H9 (cell line): ENCODE measurements at regions not wholly inside any gene's neighbourhood (a gene's known extent, or its start where the extent isn't known, plus 50 kb on each side); places are given as distances from the start of the nearest gene placed in this dataset.

Source experiments
- DNase-seq: peaks from one replicate; pipeline ENCODE4 v3.0.0-alpha.2; 2017
- H2AFZ ChIP-seq: one replicate; pipeline ENCODE4 v1.6.1; 2013; ENCODE audit warnings: mild to moderate bottlenecking, low read length, control low read depth, moderate library complexity
- H2AK5ac ChIP-seq: 2 replicates; pipeline ENCODE4 v1.6.1; 2013; ENCODE audit warnings: low read length, control low read depth, mixed read lengths; ENCODE audit not compliant: insufficient read length
- H2BK120ac ChIP-seq: one replicate; pipeline ENCODE4 v1.6.1; 2013; ENCODE audit warnings: low read depth, mild to moderate bottlenecking, low read length, control low read depth, inconsistent platforms; ENCODE audit not compliant: poor library complexity, severe bottlenecking
- H2BK12ac ChIP-seq: 2 replicates; pipeline ENCODE4 v1.6.1; 2013; ENCODE audit warnings: low read length, control low read depth, mixed read lengths, low read depth; ENCODE audit not compliant: insufficient read length
- H2BK15ac ChIP-seq: 2 replicates; pipeline ENCODE4 v1.6.1; 2013; ENCODE audit warnings: low read depth, low read length, control low read depth
- H2BK20ac ChIP-seq: one replicate; pipeline ENCODE4 v1.6.1; 2013; ENCODE audit warnings: low read depth, mild to moderate bottlenecking, low read length, control low read depth, inconsistent platforms; ENCODE audit not compliant: poor library complexity, severe bottlenecking
- H2BK5ac ChIP-seq: 2 replicates; pipeline ENCODE4 v1.6.1; 2013; ENCODE audit warnings: low read length, control low read depth, mixed read lengths; ENCODE audit not compliant: insufficient read length
- H3K14ac ChIP-seq: 2 replicates; pipeline ENCODE4 v1.6.1; 2013; ENCODE audit warnings: low read length, control low read depth; ENCODE audit not compliant: insufficient read depth
- H3K18ac ChIP-seq: 2 replicates; pipeline ENCODE4 v1.6.1; 2013; ENCODE audit warnings: low read depth, mild to moderate bottlenecking, mixed read lengths, low read length, control low read depth; ENCODE audit not compliant: insufficient read length
- H3K23ac ChIP-seq: 2 replicates; pipeline ENCODE4 v1.6.1; 2013; ENCODE audit warnings: low read length, control low read depth, mixed read lengths, low read depth; ENCODE audit not compliant: insufficient read length
- H3K23me2 ChIP-seq: 2 replicates; pipeline ENCODE4 v1.6.1; 2013; ENCODE audit warnings: low read depth, mild to moderate bottlenecking, mixed read lengths, low read length, control low read depth; ENCODE audit not compliant: insufficient read length, poor library complexity, severe bottlenecking
- H3K27ac ChIP-seq: 2 replicates; pipeline ENCODE4 v1.5.1; 2013; ENCODE audit warnings: low read length, control low read depth, mixed read lengths, low read depth; ENCODE audit not compliant: insufficient read length
- H3K27me3 ChIP-seq: 2 replicates; pipeline ENCODE4 v1.6.1; 2013; ENCODE audit warnings: low read length, control low read depth, inconsistent platforms; ENCODE audit not compliant: insufficient read depth
- H3K4ac ChIP-seq: 2 replicates; pipeline ENCODE4 v1.6.1; 2013; ENCODE audit warnings: low read depth, mild to moderate bottlenecking, control low read depth, inconsistent platforms, low read length, moderate library complexity
- H3K4me1 ChIP-seq: 2 replicates; pipeline ENCODE4 v1.6.1; 2013; ENCODE audit warnings: low read length, control low read depth, inconsistent platforms; ENCODE audit not compliant: insufficient read depth
- H3K4me2 ChIP-seq: 2 replicates; pipeline ENCODE4 v1.6.1; 2013; ENCODE audit warnings: low read length, control low read depth, mixed read lengths; ENCODE audit not compliant: insufficient read length, insufficient read depth
- H3K56ac ChIP-seq: 2 replicates; pipeline ENCODE4 v1.6.1; 2013; ENCODE audit warnings: low read depth, mild to moderate bottlenecking, mixed read lengths, low read length, control low read depth; ENCODE audit not compliant: insufficient read length
- H3K79me1 ChIP-seq: 2 replicates; pipeline ENCODE4 v1.6.1; 2013; ENCODE audit warnings: low read depth, mild to moderate bottlenecking, moderate library complexity, low read length, control low read depth, inconsistent platforms; ENCODE audit not compliant: insufficient read depth, poor library complexity, severe bottlenecking
- H3K79me2 ChIP-seq: 2 replicates; pipeline ENCODE4 v1.6.1; 2013; ENCODE audit warnings: low read length, control low read depth, inconsistent platforms; ENCODE audit not compliant: insufficient read depth
- H3K9ac ChIP-seq: 2 replicates; pipeline ENCODE4 v1.6.1; 2013; ENCODE audit warnings: low read length, control low read depth, mixed read lengths; ENCODE audit not compliant: insufficient read length; ENCODE audit errors: extremely low read depth
- H3K9me3 ChIP-seq: one replicate; pipeline ENCODE4 v1.6.1; 2013; ENCODE audit warnings: low read depth, low read length, inconsistent platforms; ENCODE audit not compliant: control insufficient read depth
- H3T11ph ChIP-seq: one replicate; pipeline ENCODE4 v1.6.1; 2013; ENCODE audit warnings: mild to moderate bottlenecking, low read length, control low read depth, inconsistent platforms
- H4K20me1 ChIP-seq: one replicate; pipeline ENCODE4 v1.6.1; 2013; ENCODE audit not compliant: control insufficient read depth, insufficient read length, insufficient read depth
- H4K5ac ChIP-seq: 2 replicates; pipeline ENCODE4 v1.6.1; 2013; ENCODE audit warnings: low read depth, mild to moderate bottlenecking, mixed read lengths, low read length, control low read depth; ENCODE audit not compliant: insufficient read length
- H4K8ac ChIP-seq: replicated peaks from 2 replicates; pipeline ENCODE4 v1.6.1; 2013; ENCODE audit warnings: low read length, control low read depth, mixed read lengths, low read depth; ENCODE audit not compliant: insufficient read length
- H4K91ac ChIP-seq: 2 replicates; pipeline ENCODE4 v1.6.1; 2013; ENCODE audit warnings: low read depth, mild to moderate bottlenecking, moderate library complexity, mixed read lengths, low read length, control low read depth; ENCODE audit not compliant: insufficient read length
- H3K27ac Mint-ChIP-seq, 3 experiments: 2 replicates in 2 of 3; 3 replicates in 1 of 3; pipeline ENCODE4 v1.8.0; 2020 to 2021; ENCODE audit warnings: mixed read lengths in 3 of 3, mild to moderate bottlenecking in 1 of 3, moderate library complexity in 1 of 3
- H3K27me3 Mint-ChIP-seq: 2 replicates; pipeline ENCODE4 v1.8.0; 2021; ENCODE audit warnings: low read depth, mild to moderate bottlenecking, moderate library complexity, mixed read lengths
- H3K36me3 Mint-ChIP-seq, 3 experiments: 2 replicates in 2 of 3; 3 replicates in 1 of 3; pipeline ENCODE4 v1.8.0; 2020 to 2021; ENCODE audit warnings: low read depth in 3 of 3, mixed read lengths in 3 of 3; ENCODE audit not compliant: insufficient read depth in 1 of 3
- H3K4me1 Mint-ChIP-seq, 2 experiments: 2 replicates each; pipeline ENCODE4 v1.8.0; 2020; ENCODE audit warnings: mixed read lengths in 2 of 2
- H3K4me3 Mint-ChIP-seq, 2 experiments: 2 replicates in 1 of 2; 3 replicates in 1 of 2; pipeline ENCODE4 v1.8.0; 2020 to 2021; ENCODE audit warnings: mild to moderate bottlenecking in 2 of 2, mixed read lengths in 2 of 2, moderate library complexity in 1 of 2
- H3K9me3 Mint-ChIP-seq, 2 experiments: 2 replicates in 1 of 2; 3 replicates in 1 of 2; pipeline ENCODE4 v1.8.0; 2020; ENCODE audit warnings: mild to moderate bottlenecking in 2 of 2, mixed read lengths in 2 of 2, moderate library complexity in 1 of 2
- CTCF ChIP-seq: fragments of 200-600 bp; sonication (generic); conservative IDR thresholded peaks from 3 replicates; pipeline ENCODE4 v1.8.0; 2021; ENCODE audit warnings: antibody characterized with exemption, mild to moderate bottlenecking
- WGBS: extraction: QIAGEN DNeasy Blood & Tissue Kit; methylation state at CpG from one replicate; pipeline ENCODE4 v1.1.7; 2013; ENCODE audit warnings: missing lambda C conversion rate, low lambda C conversion rate, mixed read lengths; ENCODE audit not compliant: insufficient read length; ENCODE audit errors: extremely low coverage; 5-methylcytosine and 5-hydroxymethylcytosine counted together

- Histone ChIP-seq H3K14ac (no peak overlapping the region), H3K79me1 (no peaks in the 10 kb centered on the region), H4K8ac (no peak overlapping the region), H3K9ac (no peak overlapping the region), H3K27ac (no peak overlapping the region), H2AK5ac (no peak overlapping the region), H3K79me2 (no peaks in the 10 kb centered on the region), H3K23ac (no peak overlapping the region), H2BK20ac (no peak overlapping the region), H3K18ac (no peak overlapping the region), H2AFZ (no peak overlapping the region), H3K4ac (no peak overlapping the region), H4K5ac (no peak overlapping the region), H3K9me3 (no peaks in the 10 kb centered on the region), H3K56ac (no peak overlapping the region), H2BK12ac (no peak overlapping the region), H2BK120ac (no peak overlapping the region), H2BK15ac (no peak overlapping the region), H2BK5ac (no peak overlapping the region), H4K91ac (no peak overlapping the region), H3K4me1 (peaks cover 3% of the 10 kb centered on the region), H3K23me2 (no peaks in the 10 kb centered on the region), H4K20me1 (no peaks in the 10 kb centered on the region), H3K27me3 (no peaks in the 10 kb centered on the region), H3T11ph (no peak overlapping the region), H3K4me2 (no peak overlapping the region)
- no peak for TF ChIP-seq CTCF
- Mint-ChIP-seq H3K27me3 (no peaks in the 10 kb centered on the region), H3K4me3 (no peak overlapping the region), H3K4me1 (peaks cover 21 to 25% of the 10 kb centered on the region in 2 experiments), H3K9me3 (no peaks in the 10 kb centered on the region), H3K27ac (no peak overlapping the region), H3K36me3 (no peaks in the 10 kb centered on the region; a peak in 1 of 7 replicates)
- no CpG with 5 or more reads among the region's 1 CpG for WGBS
- no peak for DNase-seq
These were observed 101.2 kb upstream of the PALS2 start for GRCh38 chr7:24472093-24472492.
